Keratinocyte (primary cell): ENCODE measurements at regions not wholly inside any gene's neighbourhood (a gene's known extent, or its start where the extent isn't known, plus 50 kb on each side); places are given as distances from the start of the nearest gene placed in this dataset.

Experiments
- CTCF ChIP-seq, 3 experiments: IDR thresholded peaks in 1 of 3; conservative IDR thresholded peaks in 1 of 3; optimal IDR thresholded peaks in 1 of 3; 2 replicates in 2 of 3; 3 replicates in 1 of 3; pipeline versions ENCODE3 to v1.5.1; 2011; ENCODE audit warnings: low read length in 3 of 3, mild to moderate bottlenecking in 3 of 3, moderate library complexity in 2 of 3, control low read depth in 1 of 3, inconsistent platforms in 1 of 3; ENCODE audit not compliant: insufficient read depth in 2 of 3; ENCODE audit errors: extremely low read depth in 1 of 3
- EZH2 ChIP-seq: IDR thresholded peaks from one replicate; pipeline ENCODE4 v1.6.1; 2012; ENCODE audit warnings: inconsistent platforms, mild to moderate bottlenecking, low read length, moderate library complexity

DNA sequence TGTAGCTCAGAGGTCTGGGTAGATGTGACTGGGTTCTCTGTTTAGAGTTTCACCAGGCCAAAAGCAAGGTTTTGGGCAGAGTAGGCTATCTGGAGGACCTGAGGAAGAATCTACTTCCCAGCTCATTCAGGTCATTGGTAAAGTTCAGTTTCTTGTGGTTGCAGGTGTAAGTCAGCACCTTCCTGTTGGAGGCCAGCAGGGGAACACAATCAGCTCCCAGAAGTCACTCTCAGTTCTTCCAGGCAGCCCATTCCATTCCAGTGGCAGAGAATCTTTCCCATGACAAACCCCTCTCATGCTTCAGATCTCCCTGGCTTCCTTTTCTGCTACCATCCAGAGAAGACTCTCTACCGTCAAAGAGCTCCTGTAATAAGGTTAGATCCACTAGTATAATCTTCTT is 176.2 kb upstream of the UFM1 start:
- TF ChIP-seq CTCF (optimal IDR thresholded peaks at IDR 0.05 in 1 of 3, IDR thresholded peaks at IDR 0.05 in 1 of 3, conservative IDR thresholded peaks at IDR 0.05 in 1 of 3; ENCODE audit: extremely low read depth in 1 of 3, insufficient read depth in 2 of 3, low read length in 3 of 3): no peak
- TF ChIP-seq EZH2: no peak
